K562 (cell line): ENCODE measurements at regions not wholly inside any gene's neighbourhood (a gene's known extent, or its start where the extent isn't known, plus 50 kb on each side); places are given as distances from the start of the nearest gene placed in this dataset.

Experiments
- ATAC-seq: fragments of 200-7000 bp; cut with Tn5 transposase; 3 replicates; pipeline ENCODE4 v1.9.1; 2020; ENCODE audit warnings: moderate library complexity
- BruUV-seq: library from RNA; stranded (reverse); fragments of 400-500 nt; replicated peaks from 2 replicates; lab custom pipeline; 2021; lab: Mats Ljungman, UMichigan
- CTCF ChIA-PET: fragments of 300-600 bp; formaldehyde crosslinking; extraction: SDS; loops from one replicate; lab custom pipeline; 2021; ENCODE audit warnings: low intra/inter-chr PET ratio; lab: Yijun Ruan, JAX
- POLR2A ChIA-PET: fragments of 300-600, 350-650 bp; sonication (Branson Sonifier 250); formaldehyde crosslinking; extraction: SDS; loops from one replicate; lab custom pipeline; 2021; ENCODE audit warnings: antibody characterized with exemption, inconsistent platforms; lab: Yijun Ruan, JAX
- DNase-seq, 4 experiments: peaks; one replicate each; pipeline versions ENCODE4 v3.0.0 to v3.0.0-alpha.2; 2011 to 2018; ENCODE audit warnings: low spot score in 3 of 4, mixed read lengths in 3 of 4; ENCODE audit errors: extremely low read depth in 1 of 4
- FAIRE-seq: peaks from 2 replicates; lab custom pipeline; 2011; peaks lifted over from hg19 to GRCh38; lab: Jason Lieb, UNC
- H2AFZ ChIP-seq: 2 replicates; pipeline ENCODE4 v1.6.0; 2011; ENCODE audit warnings: low read depth, low read length, control low read depth, inconsistent platforms
- H3K27ac ChIP-seq: fragments of 200-600 bp; 3 replicates; pipeline ENCODE4 v1.8.0; 2011; ENCODE audit warnings: low read depth, mild to moderate bottlenecking, control low read depth, inconsistent platforms, low read length, moderate library complexity, mixed read lengths; ENCODE audit errors: extremely low read depth
- H3K27me3 ChIP-seq, 2 experiments: fragments of 300-600 bp in 1 of 2; 2 replicates in 1 of 2; 3 replicates in 1 of 2; pipeline versions ENCODE4 v1.6.0 to v1.8.0; 2011; ENCODE audit warnings: inconsistent platforms in 2 of 2, low read length in 2 of 2, mild to moderate bottlenecking in 1 of 2, mixed read lengths in 1 of 2, moderate library complexity in 1 of 2; ENCODE audit not compliant: control insufficient read depth in 2 of 2, insufficient read depth in 2 of 2
- H3K36me3 ChIP-seq: fragments of 300-600 bp; 3 replicates; pipeline ENCODE4 v1.8.0; 2011; ENCODE audit warnings: mild to moderate bottlenecking, low read length, inconsistent platforms; ENCODE audit not compliant: control insufficient read depth, insufficient read depth
- H3K4me1 ChIP-seq, 2 experiments: fragments of 200-600 bp in 1 of 2; replicated peaks in 1 of 2; 2 replicates in 1 of 2; 3 replicates in 1 of 2; pipeline versions ENCODE4 v1.5.1 to v1.8.0; 2011; ENCODE audit warnings: inconsistent platforms in 2 of 2, low read length in 2 of 2, mild to moderate bottlenecking in 1 of 2, mixed read lengths in 1 of 2, moderate library complexity in 1 of 2; ENCODE audit not compliant: control insufficient read depth in 2 of 2, insufficient read depth in 2 of 2
- H3K4me2 ChIP-seq: 2 replicates; pipeline ENCODE4 v1.6.1; 2011; ENCODE audit warnings: low read length, control low read depth, inconsistent platforms, mixed read lengths; ENCODE audit not compliant: insufficient read depth
- H3K4me3 ChIP-seq: fragments of 200-600 bp; sonication (generic), shearing (Covaris generic); 2 replicates; pipeline ENCODE4 v1.5.1; 2016; ENCODE audit warnings: control low read depth, inconsistent platforms
- H3K79me2 ChIP-seq: fragments of 200-600 bp; 3 replicates; pipeline ENCODE4 v1.8.0; 2011; ENCODE audit warnings: low read length, inconsistent platforms; ENCODE audit not compliant: control insufficient read depth, insufficient read depth
- H3K9ac ChIP-seq, 2 experiments: 2 replicates each; pipeline versions ENCODE4 v1.6.0 to v1.6.1; 2011; ENCODE audit warnings: low read depth in 2 of 2, low read length in 2 of 2, control low read depth in 1 of 2, inconsistent platforms in 1 of 2, mild to moderate bottlenecking in 1 of 2, mixed read lengths in 1 of 2; ENCODE audit not compliant: insufficient read depth in 1 of 2
- H3K9me1 ChIP-seq: one replicate; pipeline ENCODE4 v1.6.0; 2011; ENCODE audit warnings: inconsistent platforms, mild to moderate bottlenecking, low read length, moderate library complexity; ENCODE audit not compliant: control insufficient read depth, insufficient read depth
- H3K9me3 ChIP-seq: replicated peaks from 2 replicates; pipeline ENCODE4 v1.5.1; 2011; ENCODE audit warnings: low read depth, low read length, inconsistent platforms; ENCODE audit not compliant: control insufficient read depth, insufficient read depth
- H4K20me1 ChIP-seq: replicated peaks from 2 replicates; pipeline ENCODE4 v1.6.1; 2011; ENCODE audit warnings: low read length, inconsistent platforms, mixed read lengths; ENCODE audit not compliant: control insufficient read depth, insufficient read depth
- MCM3 ChIP-seq: fragments of 450-650 bp; IDR thresholded peaks from 2 replicates; pipeline ENCODE4 v1.6.1; 2016
- NFXL1 ChIP-seq: fragments of 450-650 bp; formaldehyde crosslinking; IDR thresholded peaks from 2 replicates; pipeline ENCODE4 v1.4.0; 2021; ENCODE audit warnings: mild to moderate bottlenecking
- PYGO2 ChIP-seq: fragments of 450-650 bp; IDR thresholded peaks from 2 replicates; pipeline ENCODE4 v1.6.1; 2016; ENCODE audit warnings: mild to moderate bottlenecking, missing genetic modification characterization, moderate library complexity, missing compliant biosample characterization
- RNF2 ChIP-seq: sonication (generic); IDR thresholded peaks from 2 replicates; pipeline ENCODE4 v1.6.1; 2016
- SLC30A9 ChIP-seq: fragments of 250-450 bp; sonication (Bioruptor Pico); IDR thresholded peaks from 2 replicates; pipeline ENCODE4 v1.8.0; 2022; ENCODE audit warnings: mild to moderate bottlenecking, moderate library complexity
- SNRNP70 ChIP-seq: fragments of 200-400 bp; formaldehyde crosslinking; optimal IDR thresholded peaks from 2 replicates; pipeline ENCODE3; 2017; ENCODE audit warnings: low read depth, low read length
- ZNF224 ChIP-seq: sonication (generic); formaldehyde crosslinking; IDR thresholded peaks from 2 replicates; pipeline ENCODE4 v1.8.0; 2022; ENCODE audit warnings: mild to moderate bottlenecking, missing genetic modification reagents
- ZNF232 ChIP-seq: sonication (generic); formaldehyde crosslinking; IDR thresholded peaks from 2 replicates; pipeline ENCODE4 v1.8.0; 2022; ENCODE audit warnings: mild to moderate bottlenecking, missing genetic modification reagents
- ZNF347 ChIP-seq: fragments of 450-650 bp; formaldehyde crosslinking; IDR thresholded peaks from 2 replicates; pipeline ENCODE4 v1.4.0; 2020; ENCODE audit warnings: low read depth, mild to moderate bottlenecking, moderate library complexity
- WGBS: fragments of 100-300 bp; shearing (Covaris generic); methylation state at CpG from one replicate; pipeline ENCODE4 v1.1.6; 2016; ENCODE audit warnings: low coverage, mixed read lengths; ENCODE audit not compliant: insufficient coverage; ENCODE audit errors: missing lambda C conversion rate; 5-methylcytosine and 5-hydroxymethylcytosine counted together
- in situ Hi-C: fragments of 300-500 bp; cut with MboI; formaldehyde crosslinking; loops from 4 replicates; pipeline ENCODE4 v1.15.0; 2018; ENCODE audit warnings: inconsistent platforms, mixed read lengths
- intact Hi-C: fragments of 100-400 bp; cut with micrococcal nuclease; formaldehyde crosslinking; loops from 2 replicates; pipeline ENCODE4 v1.14.2; 2022
- TF ChIP-seq, protein P1 (sequence below): IDR thresholded peaks from 3 replicates; pipeline ENCODE4 v1.6.1; 2011; ENCODE audit warnings: borderline replicate concordance, mild to moderate bottlenecking, moderate library complexity; ENCODE audit not compliant: insufficient read length; ENCODE audit errors: extremely low read depth
- TF ChIP-seq, protein P2 (sequence below): sonication (generic); formaldehyde crosslinking; IDR thresholded peaks from 2 replicates; pipeline ENCODE4 v1.8.1; 2022; ENCODE audit warnings: missing genetic modification reagents

DNA sequence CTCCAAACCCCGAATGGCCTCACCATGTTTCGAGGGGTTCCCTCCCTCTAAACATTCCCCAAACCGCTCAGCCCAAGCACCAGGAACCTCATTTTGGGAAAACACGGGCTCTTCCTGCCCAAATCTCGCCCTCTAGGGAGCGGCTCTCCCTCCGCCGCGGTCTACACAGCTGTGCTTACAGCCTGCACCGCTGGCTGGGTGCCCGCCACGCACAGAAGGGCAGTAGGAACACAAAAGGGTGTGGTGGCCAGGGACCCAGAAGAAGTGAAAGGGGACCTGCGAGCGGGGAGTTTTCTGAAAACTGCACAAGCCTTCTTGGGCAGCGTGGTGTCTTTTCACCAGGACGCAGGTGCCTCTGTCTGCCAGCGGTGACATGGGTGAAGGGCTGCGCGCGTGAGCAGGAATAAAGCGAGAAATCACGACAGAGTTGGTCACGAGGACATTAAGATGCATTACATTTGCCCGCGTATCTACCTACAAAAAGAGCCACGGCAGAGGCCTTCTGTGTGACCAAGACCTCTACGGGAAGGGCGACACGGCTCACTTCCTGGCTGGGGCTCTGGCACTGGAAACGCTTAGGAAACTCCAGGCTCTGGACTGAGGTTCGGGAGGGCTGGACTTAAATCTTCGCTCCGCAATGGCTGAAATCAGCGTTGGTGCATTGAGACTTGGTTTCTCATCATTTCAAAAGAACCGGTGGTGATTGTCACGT, 171.7 kb downstream of the LSM5 start:
- in situ Hi-C loops: no loop called here
- Histone ChIP-seq H3K9me1 (no peaks in the 10 kb centered on the region), H3K36me3 (no peaks in the 10 kb centered on the region)
- TF ChIP-seq ZNF232: no peak
- no peak for TF ChIP-seq PYGO2
- TF ChIP-seq SNRNP70: no peak
- TF ChIP-seq, all 486 proteins: peak for 0
- POLR2A ChIA-PET: interaction anchor here (0.7 kb wide), 1 partner anchor 27 kb away, joined by 3 read pairs; no protein-coding TSS in a partner anchor
- CTCF ChIA-PET: no interaction called here
- Histone ChIP-seq H3K9me3 (no peaks in the 10 kb centered on the region), H3K27me3 (peaks cover 7 to 16% of the 10 kb centered on the region in 2 experiments; a peak in 4 of 5 replicates), H4K20me1 (no peaks in the 10 kb centered on the region), H3K4me3 (no peak overlapping the region), H3K27ac (no peak overlapping the region), H2AFZ (no peak overlapping the region), H3K4me1 (no peaks in the 10 kb centered on the region; a peak in 1 of 5 replicates), H3K9ac (no peak overlapping the region; a peak in 1 of 4 replicates), H3K4me2 (no peak overlapping the region), H3K79me2 (no peaks in the 10 kb centered on the region)
- FAIRE-seq: no peak
- no TSS peak for BruUV-seq
- intact Hi-C loops: no loop called here
- ATAC-seq: no peak
- under 1% methylated on average over 36 of the region's 36 CpGs for WGBS
- DNase-seq: no peak

DNA sequence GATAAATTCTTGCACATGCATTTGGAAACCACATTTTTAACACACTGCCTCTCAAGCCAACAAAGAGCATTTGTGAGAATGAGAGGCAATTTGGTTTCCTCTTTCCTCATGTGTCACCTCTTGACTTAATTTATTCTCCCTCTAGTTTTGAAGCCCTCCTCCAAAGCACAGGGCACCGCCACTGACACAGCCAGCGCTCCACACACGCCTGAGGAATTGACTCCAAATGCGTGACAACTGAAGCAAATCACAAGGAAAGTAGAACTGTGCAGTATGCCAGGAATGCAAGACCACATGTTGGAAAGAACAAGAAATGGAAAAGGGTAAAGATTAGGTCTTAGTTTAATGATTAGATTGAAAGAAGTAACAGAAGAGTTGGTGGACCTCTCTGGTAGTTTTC, 173.3 kb downstream of the LSM5 start:
- no peak overlapping the region for H3K9ac ChIP-seq
- FAIRE-seq (no peak), ATAC-seq (no peak), DNase-seq (no peak)
- no peaks in the 10 kb centered on the region; a peak in 1 of 5 replicates for H3K4me1 ChIP-seq
- in situ Hi-C loops: no loop called here
- no peaks in the 10 kb centered on the region for H4K20me1 ChIP-seq
- POLR2A ChIA-PET: no interaction called here
- no peaks in the 10 kb centered on the region for H3K9me3 ChIP-seq
- 4% methylated on average over 4 of the region's 4 CpGs for WGBS
- H2AFZ ChIP-seq: no peak overlapping the region
- no peak overlapping the region for H3K4me3 ChIP-seq
- no peak overlapping the region for H3K27ac ChIP-seq
- no peaks in the 10 kb centered on the region for H3K9me1 ChIP-seq
- CTCF ChIA-PET: no interaction called here
- H3K36me3 ChIP-seq: no peaks in the 10 kb centered on the region
- BruUV-seq: no TSS peak
- H3K4me2 ChIP-seq: no peak overlapping the region
- H3K27me3 ChIP-seq: peaks cover 7 to 16% of the 10 kb centered on the region in 2 experiments; a peak in 4 of 5 replicates
- intact Hi-C loops: no loop called here
- no peaks in the 10 kb centered on the region for H3K79me2 ChIP-seq
- TF ChIP-seq, protein P1, sequence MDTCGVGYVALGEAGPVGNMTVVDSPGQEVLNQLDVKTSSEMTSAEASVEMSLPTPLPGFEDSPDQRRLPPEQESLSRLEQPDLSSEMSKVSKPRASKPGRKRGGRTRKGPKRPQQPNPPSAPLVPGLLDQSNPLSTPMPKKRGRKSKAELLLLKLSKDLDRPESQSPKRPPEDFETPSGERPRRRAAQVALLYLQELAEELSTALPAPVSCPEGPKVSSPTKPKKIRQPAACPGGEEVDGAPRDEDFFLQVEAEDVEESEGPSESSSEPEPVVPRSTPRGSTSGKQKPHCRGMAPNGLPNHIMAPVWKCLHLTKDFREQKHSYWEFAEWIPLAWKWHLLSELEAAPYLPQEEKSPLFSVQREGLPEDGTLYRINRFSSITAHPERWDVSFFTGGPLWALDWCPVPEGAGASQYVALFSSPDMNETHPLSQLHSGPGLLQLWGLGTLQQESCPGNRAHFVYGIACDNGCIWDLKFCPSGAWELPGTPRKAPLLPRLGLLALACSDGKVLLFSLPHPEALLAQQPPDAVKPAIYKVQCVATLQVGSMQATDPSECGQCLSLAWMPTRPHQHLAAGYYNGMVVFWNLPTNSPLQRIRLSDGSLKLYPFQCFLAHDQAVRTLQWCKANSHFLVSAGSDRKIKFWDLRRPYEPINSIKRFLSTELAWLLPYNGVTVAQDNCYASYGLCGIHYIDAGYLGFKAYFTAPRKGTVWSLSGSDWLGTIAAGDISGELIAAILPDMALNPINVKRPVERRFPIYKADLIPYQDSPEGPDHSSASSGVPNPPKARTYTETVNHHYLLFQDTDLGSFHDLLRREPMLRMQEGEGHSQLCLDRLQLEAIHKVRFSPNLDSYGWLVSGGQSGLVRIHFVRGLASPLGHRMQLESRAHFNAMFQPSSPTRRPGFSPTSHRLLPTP: no peak
- TF ChIP-seq ZNF347 (no peak), SLC30A9 (CRISPR knock-in tag) (no peak), NFXL1 (CRISPR knock-in tag) (no peak), MCM3 (no peak), RNF2 (no peak), ZNF224 (CRISPR knock-in tag) (no peak)
- TF ChIP-seq, protein P2, sequence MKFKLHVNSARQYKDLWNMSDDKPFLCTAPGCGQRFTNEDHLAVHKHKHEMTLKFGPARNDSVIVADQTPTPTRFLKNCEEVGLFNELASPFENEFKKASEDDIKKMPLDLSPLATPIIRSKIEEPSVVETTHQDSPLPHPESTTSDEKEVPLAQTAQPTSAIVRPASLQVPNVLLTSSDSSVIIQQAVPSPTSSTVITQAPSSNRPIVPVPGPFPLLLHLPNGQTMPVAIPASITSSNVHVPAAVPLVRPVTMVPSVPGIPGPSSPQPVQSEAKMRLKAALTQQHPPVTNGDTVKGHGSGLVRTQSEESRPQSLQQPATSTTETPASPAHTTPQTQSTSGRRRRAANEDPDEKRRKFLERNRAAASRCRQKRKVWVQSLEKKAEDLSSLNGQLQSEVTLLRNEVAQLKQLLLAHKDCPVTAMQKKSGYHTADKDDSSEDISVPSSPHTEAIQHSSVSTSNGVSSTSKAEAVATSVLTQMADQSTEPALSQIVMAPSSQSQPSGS (CRISPR knock-in tag): no peak
